MM.1S (cell line): ENCODE measurements at regions not wholly inside any gene's neighbourhood (a gene's known extent, or its start where the extent isn't known, plus 50 kb on each side); places are given as distances from the start of the nearest gene placed in this dataset.

Experiments used
- EZH2 ChIP-seq: fragments of 300-600 bp; sonication (generic); optimal IDR thresholded peaks from 2 replicates; pipeline ENCODE3; 2017; ENCODE audit warnings: low read depth, mild to moderate bottlenecking, antibody characterized with exemption, low read length, mixed read lengths
- EZH2phosphoT487 ChIP-seq: fragments of 300-600 bp; sonication (generic); IDR thresholded peaks from 2 replicates; pipeline ENCODE4 v1.6.1; 2018; ENCODE audit warnings: antibody characterized with exemption, low read length
- TF ChIP-seq, protein P1 (sequence below): fragments of 300-600 bp; sonication (generic); IDR thresholded peaks from 2 replicates; pipeline ENCODE4 v1.5.1; 2016; ENCODE audit warnings: antibody characterized with exemption, low read length, mixed read lengths

DNA sequence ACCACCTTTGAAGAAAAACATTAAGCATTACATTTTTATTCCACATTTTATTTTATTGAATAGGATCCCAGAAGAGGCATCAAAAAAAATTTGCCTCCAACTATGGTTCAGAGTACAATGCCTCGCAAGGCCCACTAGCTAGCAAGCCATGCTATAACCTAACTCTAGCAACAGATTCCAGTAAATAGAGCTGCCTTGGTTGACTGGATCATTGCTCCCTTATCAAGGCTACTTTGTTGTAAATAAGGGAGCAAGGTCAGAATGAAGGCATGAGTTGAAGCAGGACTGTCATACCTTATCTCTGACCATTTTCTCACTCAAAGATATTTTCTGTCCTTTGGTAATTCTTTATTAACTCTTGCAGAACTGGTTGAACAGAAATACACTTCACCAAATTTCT, 672.6 kb downstream of the EPHA4 start:
- TF ChIP-seq, protein P1, sequence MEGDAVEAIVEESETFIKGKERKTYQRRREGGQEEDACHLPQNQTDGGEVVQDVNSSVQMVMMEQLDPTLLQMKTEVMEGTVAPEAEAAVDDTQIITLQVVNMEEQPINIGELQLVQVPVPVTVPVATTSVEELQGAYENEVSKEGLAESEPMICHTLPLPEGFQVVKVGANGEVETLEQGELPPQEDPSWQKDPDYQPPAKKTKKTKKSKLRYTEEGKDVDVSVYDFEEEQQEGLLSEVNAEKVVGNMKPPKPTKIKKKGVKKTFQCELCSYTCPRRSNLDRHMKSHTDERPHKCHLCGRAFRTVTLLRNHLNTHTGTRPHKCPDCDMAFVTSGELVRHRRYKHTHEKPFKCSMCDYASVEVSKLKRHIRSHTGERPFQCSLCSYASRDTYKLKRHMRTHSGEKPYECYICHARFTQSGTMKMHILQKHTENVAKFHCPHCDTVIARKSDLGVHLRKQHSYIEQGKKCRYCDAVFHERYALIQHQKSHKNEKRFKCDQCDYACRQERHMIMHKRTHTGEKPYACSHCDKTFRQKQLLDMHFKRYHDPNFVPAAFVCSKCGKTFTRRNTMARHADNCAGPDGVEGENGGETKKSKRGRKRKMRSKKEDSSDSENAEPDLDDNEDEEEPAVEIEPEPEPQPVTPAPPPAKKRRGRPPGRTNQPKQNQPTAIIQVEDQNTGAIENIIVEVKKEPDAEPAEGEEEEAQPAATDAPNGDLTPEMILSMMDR = no peak
- TF ChIP-seq EZH2phosphoT487 (no peak), EZH2 (no peak)
